DLD1 (cell line): ENCODE measurements at regions not wholly inside any gene's neighbourhood (a gene's known extent, or its start where the extent isn't known, plus 50 kb on each side); places are given as distances from the start of the nearest gene placed in this dataset.

ENCODE experiments used
- in situ Hi-C: cut with HindIII; loops from 2 replicates; pipeline ENCODE4 v1.10.0; 2017; ENCODE audit warnings: low sequenced_read_pairs

DNA sequence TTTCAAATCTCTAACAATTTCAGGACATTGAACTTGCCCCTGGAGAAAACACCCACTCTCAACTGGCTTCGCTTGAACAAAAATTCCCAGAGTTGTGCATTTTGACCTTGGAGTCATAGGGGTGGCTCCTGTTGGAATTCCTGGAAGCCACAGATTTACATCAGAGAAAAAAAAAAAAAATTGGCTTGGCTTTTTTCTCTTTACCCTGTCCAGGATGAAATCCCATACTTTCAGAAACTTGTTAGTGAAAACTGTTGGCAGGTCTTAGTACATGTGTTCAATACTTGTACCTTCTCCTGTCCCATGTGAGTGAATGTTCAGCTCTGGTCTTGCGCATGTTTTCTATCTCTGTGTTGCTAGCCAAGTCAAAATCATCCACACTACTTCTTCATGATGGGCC, 228.8 kb downstream of the TGFB2 start:
- in situ Hi-C loops, result no loop called here

DNA sequence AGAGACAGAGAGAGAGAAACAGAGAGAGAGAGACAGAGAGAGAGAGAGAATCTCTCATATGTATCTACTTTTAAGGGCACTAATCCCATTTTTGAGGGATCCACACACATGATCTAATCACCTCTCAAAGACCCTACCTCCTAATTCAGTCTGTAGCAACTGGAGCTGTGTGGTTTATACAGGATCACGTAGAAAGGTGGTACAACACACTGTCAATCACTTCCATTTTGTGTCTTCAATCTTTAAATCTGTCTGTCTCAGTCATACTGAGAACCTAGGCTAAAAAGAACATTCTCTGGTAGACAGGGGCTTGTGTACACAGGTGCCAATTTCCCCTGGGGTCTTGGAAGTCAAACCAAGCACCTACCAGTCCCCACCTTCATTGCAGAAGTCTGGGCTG, 229.9 kb downstream of the TGFB2 start:
- in situ Hi-C loops, result no loop called here

DNA sequence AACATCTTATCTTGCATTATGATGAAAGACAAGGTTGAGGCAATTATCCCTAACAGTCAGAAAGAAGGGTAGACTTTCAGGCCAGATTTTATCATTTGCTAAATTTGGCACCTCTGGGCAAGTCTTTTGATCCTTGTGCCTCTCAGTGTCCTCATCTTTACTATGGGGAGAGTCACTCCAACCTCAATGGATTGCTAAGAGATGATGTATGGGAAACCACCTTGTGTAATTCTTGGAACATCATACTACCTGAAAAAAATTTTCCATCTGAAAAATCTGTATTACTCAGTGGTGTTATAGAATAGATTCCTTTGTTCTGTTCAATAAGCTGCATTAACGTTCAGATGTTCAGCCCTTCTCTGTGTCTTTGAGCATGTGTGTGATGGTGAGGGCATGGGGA, 230.7 kb downstream of the TGFB2 start:
- in situ Hi-C loops, result no loop called here

GRCh38 chr1:218582646-218583045, 237.5 kb downstream of the TGFB2 start:
- in situ Hi-C loops, result no loop called here

DNA sequence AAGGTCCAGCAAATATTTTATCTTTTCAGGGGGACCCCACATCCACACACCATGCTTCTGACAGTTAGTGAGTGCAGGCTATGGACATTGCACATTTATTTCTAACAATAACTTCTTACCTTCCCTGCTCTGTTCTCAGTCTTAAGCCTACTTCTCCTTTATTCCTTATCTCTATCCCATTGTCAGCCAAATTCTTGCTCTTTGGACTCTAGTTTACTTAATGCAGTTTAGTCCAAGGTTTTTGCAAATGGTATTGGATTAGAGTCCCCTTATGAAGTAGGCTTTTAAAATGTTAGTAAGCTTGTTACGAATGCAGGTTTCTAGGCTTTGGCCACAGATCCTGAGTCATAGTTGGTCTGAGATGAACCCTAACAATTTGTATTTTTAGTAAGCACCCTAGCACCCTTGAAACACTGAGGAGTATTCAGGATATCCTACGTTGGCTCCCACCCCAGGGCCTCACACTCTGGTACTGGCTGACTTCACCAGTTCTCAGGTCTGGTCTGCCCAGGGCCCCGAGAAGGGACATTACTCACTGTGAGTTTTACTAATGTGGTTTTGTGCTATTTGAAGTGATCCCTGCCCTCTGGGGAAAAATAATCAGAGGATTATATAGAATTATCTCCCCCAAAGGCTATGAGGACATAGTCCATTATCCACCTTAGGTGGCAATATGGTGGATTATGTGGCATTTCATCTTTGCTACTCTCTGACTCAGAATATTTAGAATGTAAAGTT, 239.5 kb downstream of the TGFB2 start:
- in situ Hi-C loops, result no loop called here

- in situ Hi-C loops, result no loop called here
Observed at GRCh38 chr1:218585511-218586184, 240.5 kb downstream of the TGFB2 start.

DNA sequence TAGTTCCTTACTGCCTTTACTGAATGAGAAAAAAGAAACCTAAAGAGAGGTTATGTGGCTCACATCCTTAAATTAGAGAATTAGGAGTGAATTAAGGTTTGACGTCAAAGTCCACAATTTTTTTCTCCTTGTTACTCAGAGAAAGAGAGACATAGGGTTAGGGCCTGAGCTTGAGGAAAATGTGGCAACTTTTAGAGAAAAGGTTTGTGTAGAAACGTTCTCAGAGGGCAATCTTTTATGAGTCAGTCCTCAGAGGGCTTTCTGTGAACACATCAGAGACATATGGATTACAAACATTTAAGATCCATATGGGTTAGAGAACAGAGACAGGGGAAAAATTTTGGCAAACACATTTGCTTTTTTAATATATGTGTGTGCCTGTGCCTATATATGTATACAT, 242.8 kb downstream of the TGFB2 start:
- in situ Hi-C loops, result no loop called here

DNA sequence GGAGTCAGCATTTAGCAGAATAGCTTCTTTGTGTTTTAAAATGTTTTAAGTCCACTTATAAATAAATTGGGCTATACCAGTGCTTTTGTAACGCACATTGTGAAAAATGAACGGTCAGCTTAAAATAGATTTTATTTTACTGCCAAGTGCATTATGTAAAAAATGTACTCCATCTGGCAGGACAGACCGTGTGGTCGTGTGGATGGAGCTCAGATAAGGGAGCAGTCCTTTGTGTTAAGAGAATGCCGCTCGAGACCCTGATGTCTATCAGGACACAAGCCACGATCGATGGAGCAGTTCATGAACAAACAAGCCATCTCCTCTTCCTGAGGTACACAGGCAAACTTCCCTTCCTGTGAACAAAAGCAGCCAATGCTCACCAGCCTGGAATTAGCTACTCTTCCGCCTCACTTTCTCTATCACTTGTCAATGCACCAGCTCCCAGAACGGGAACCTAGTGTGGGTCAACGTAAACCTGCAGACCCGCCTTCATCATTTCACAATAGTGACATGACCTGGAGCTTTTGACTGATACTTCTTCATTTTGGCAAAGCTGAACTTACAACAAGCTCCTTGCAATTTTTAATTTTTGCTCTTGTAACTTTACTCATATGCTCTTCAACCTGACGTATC, 243.5 kb downstream of the TGFB2 start:
- in situ Hi-C loops, result no loop called here

DNA sequence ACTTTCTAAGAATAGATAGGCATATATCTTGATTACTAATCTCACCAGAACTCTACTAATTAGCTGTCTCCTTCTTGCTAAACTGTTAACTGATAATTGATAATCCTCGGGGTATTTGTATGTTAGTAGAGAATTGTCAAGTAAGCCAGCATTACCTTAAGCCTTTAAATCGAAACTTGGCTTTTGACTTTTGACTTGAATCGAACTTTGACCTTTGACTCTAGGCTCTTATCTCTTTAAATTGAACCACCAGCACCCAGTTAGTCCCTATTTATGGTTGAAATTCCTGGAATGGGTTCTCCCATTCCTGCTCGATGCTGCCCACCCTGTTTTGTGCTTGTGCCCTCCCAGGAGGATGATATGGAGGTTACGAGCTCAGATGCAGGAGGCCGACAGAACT, 244.4 kb downstream of the TGFB2 start:
- in situ Hi-C loops, result no loop called here

DNA sequence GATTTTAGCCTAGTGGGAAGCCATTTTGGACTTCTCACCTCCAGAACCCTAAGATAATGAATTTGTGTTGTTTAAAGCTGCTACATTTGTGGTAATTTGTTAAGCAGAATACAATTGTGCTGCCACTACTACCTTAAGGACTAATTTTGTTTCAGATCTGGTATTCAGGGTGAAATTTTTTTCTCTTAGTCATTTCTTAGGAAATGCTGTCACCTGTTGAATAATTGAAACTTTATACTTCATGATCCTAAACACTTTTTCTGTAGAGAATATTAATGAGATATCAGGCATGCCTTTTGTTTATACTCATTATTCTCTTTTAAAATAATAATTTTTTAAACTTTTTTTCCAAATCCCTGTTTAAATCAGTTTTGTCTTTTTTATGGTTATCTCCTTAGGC, 246.8 kb downstream of the TGFB2 start:
- in situ Hi-C loops, result no loop called here

DNA sequence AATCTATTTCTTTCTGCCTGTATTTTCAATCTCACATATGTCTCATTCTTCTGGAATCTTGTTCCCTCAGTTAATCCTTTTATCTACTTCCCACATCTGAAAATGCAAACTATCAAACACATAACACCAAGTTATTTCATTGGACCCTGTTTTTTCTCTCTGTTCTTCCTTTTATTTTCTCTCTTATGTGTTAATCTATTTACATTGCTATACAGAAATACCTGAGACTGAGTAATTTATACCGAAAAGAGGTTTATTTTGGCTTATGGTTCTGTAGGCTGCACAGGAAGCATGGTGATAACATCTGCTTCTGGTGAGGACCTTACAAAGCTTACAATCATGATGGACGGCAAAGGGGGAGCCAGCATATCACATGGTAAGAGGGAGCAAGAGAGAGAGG, 247.6 kb downstream of the TGFB2 start:
- in situ Hi-C loops, result no loop called here

GRCh38 chr1:218600968-218601367, 255.8 kb downstream of the TGFB2 start:
- in situ Hi-C loops, result no loop called here

DNA sequence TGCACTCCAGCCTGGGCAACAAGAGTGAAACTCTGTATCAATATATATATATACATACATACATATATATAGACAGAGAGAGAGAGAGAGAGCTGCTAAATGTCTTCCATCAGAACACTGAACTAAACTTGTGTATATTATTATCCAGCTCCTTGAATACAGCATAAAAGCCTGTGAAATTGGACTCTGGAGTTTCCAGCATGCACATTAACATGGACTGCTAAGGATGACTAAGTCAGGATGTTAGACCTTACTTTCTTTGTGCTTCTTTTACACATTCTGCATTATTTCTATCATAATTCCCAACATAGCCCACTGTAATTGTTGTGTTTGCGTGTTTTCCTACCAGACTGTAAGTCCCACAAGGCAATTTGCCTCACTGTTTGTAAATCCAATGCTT, 259.1 kb downstream of the TGFB2 start:
- in situ Hi-C loops, result no loop called here

- in situ Hi-C loops, result no loop called here
Observed at GRCh38 chr1:218611916-218612585, 266.9 kb downstream of the TGFB2 start.

GRCh38 chr1:218613105-218613504, 268.0 kb downstream of the TGFB2 start:
- in situ Hi-C loops, result no loop called here

- in situ Hi-C loops, result no loop called here
Observed at GRCh38 chr1:218614031-218614430, 268.9 kb downstream of the TGFB2 start.

- in situ Hi-C loops, result no loop called here
Observed at GRCh38 chr1:218616681-218617080, 271.5 kb downstream of the TGFB2 start.

- in situ Hi-C loops, result no loop called here
Observed at GRCh38 chr1:218617986-218618385, 272.9 kb downstream of the TGFB2 start.

- in situ Hi-C loops, result no loop called here
Observed at GRCh38 chr1:218620956-218621355, 275.8 kb downstream of the TGFB2 start.

DNA sequence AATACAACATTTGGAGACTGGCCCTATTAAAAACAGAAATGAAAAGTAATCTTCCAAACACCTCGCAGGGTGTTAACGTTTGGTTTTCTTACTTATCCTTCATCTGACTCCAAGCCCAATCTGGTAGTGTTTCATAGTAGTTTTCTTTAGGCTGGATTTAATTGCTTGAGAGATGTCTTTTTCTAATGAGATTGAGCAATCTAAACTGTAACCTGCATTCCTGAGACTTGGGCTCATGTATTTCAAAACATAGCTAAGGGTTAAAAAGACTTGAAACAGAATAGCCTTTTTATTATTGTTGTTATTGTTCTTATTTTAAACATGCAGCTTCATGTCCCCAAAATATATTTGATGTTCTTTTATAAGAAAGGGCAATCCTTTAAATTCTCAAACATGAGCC, 278.9 kb downstream of the TGFB2 start:
- in situ Hi-C loops, result no loop called here

- in situ Hi-C loops, result no loop called here
Observed at GRCh38 chr1:218625393-218625792, 280.3 kb downstream of the TGFB2 start.
